BLaER1 treated with 17β-estradiol and CSF1 and Interleukin-3, amounts not matched to agents 10 nM and 100 nM (cell line): ENCODE measurements at regions not wholly inside any gene's neighbourhood (a gene's known extent, or its start where the extent isn't known, plus 50 kb on each side); places are given as distances from the start of the nearest gene placed in this dataset.
"Not testable (repeated sequence)": the region's sequence is repeated elsewhere in the genome, so short reads cannot be mapped to it uniquely, and the experiment has no call there.

Experiments used
- H3K27ac ChIP-seq, 11 experiments: shearing (Covaris generic); formaldehyde crosslinking; 2 replicates each; pipeline ENCODE4 v1.8.1; 2022
- H3K27me3 ChIP-seq, 11 experiments: shearing (Covaris generic); formaldehyde crosslinking; 2 replicates each; pipeline ENCODE4 v1.8.1; 2022
- H3K36me3 ChIP-seq, 11 experiments: shearing (Covaris generic); formaldehyde crosslinking; 2 replicates each; pipeline ENCODE4 v1.8.1; 2022
- H3K4me1 ChIP-seq, 10 experiments: shearing (Covaris generic); formaldehyde crosslinking; 2 replicates each; pipeline ENCODE4 v1.8.1; 2022
- H3K4me2 ChIP-seq, 11 experiments: shearing (Covaris generic); formaldehyde crosslinking; 2 replicates each; pipeline ENCODE4 v1.8.1; 2022
- H3K4me3 ChIP-seq, 10 experiments: shearing (Covaris generic); formaldehyde crosslinking; 2 replicates each; pipeline ENCODE4 v1.8.1; 2022
- H3K9ac ChIP-seq, 11 experiments: shearing (Covaris generic); formaldehyde crosslinking; 2 replicates each; pipeline ENCODE4 v1.8.1; 2022
- H3K9me3 ChIP-seq, 11 experiments: shearing (Covaris generic); formaldehyde crosslinking; replicated peaks in 1 of 11; 2 replicates each; pipeline ENCODE4 v1.8.1; 2022
- H4K20me1 ChIP-seq, 11 experiments: shearing (Covaris generic); formaldehyde crosslinking; 2 replicates each; pipeline ENCODE4 v1.8.1; 2022
- Cebpa-rat ChIP-seq, 11 experiments: shearing (Covaris generic); IDR thresholded peaks; 2 replicates each; pipeline ENCODE4 v1.8.1; 2022

DNA sequence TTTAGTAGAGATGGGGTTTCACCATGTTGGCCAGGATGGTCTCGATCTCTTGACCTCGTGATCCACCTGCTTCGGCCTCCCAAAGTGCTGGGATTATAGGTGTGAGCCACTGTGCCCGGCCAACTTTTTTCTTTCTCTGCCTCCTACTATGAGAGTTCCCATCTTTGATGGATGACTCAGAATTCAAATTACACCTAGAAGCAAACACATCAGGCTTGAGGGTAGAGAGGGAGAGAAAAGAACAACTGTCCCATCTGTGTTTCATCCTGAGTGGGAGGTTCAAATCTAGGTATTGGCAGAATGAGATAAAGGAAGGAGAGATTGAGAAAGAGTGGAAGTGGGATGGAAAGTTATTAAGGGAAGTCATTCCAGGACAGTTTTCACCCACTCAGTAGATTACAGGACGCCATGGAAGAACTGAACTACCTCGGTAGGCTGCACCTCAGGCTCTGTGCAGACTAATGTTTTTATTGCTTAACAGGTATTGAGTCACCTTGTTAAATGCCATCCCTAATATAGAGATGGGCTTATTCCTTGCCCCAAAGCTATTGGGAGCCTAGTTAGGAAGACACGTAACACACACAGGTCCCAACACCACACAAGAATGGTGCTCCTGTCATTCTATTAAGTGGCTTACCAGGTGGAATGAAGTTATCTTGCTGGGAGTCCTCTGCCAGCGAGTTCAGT is 275.7 kb downstream of the SOX4 start:
- H3K9ac ChIP-seq, result peak overlapping the region in 3 of 11 experiments; percentile 31 to 69 (median 65); a peak in 4 of 22 replicates
- no peaks in the 10 kb centered on the region for H4K20me1 ChIP-seq
- H3K4me1 ChIP-seq, result peaks cover 18 to 63% (median 41%) of the 10 kb centered on the region in 10 experiments
- H3K4me2 ChIP-seq, result peak overlapping the region in 10 of 11 experiments; percentile 68 to 88 (median 81); a peak in 21 of 22 replicates
- peaks cover 1 to 58% (median 47%) of the 10 kb centered on the region in 11 experiments for H3K9me3 ChIP-seq
- peaks cover 0 to 3% (median 0%) of the 10 kb centered on the region in 11 experiments; a peak in 1 of 22 replicates for H3K36me3 ChIP-seq
- H3K27me3 ChIP-seq, result no peaks in the 10 kb centered on the region
- TF ChIP-seq Cebpa-rat (IDR thresholded peaks at IDR 0.05), result no peak
- H3K4me3 ChIP-seq, result no peak overlapping the region
- H3K27ac ChIP-seq, result peak overlapping the region in 5 of 11 experiments; percentile 64 to 78 (median 76); a peak in 9 of 22 replicates

DNA sequence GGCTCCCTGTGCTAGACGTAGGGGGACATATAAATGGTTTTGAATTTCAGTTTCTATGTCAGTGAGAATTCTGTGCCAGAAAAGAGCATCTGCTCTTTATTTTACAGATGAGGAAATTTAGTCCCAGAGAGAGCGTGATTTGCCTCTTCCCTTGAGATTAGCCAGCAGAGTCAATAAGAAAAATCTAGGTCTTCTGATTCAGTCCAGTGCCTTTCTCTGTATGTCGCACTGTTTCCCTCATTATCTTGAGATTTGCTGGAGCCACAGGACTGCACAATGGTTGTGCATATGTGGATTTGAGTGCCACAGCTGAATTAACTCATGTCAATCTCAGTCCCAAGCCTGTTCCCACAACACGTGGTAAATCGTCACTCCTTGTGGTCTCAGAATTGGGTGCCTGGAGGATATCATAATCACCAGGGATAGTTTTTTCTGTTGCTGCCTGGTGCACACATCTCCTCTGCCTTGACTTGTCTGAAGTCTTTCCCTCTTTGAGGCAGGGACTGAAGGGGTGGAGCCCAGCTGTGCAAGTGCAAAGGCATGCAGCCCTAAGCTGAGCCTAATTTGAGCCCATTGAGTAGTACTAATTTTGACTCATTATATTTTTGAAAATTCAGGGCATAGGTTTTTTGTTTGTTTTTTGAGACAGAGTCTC is 276.7 kb downstream of the SOX4 start:
- Histone ChIP-seq H3K4me3 (peak overlapping the region in 5 of 10 experiments; percentile 10 to 45 (median 29); a peak in 9 of 20 replicates), H3K27ac (peak overlapping the region in 8 of 11 experiments; percentile 19 to 78 (median 68); a peak in 15 of 22 replicates), H3K9ac (peak overlapping the region in 9 of 11 experiments; percentile 9 to 69 (median 47); a peak in 14 of 22 replicates), H3K27me3 (no peaks in the 10 kb centered on the region), H3K4me2 (peak overlapping the region; percentile 66 to 88 (median 81)), H3K36me3 (peaks cover 0 to 3% (median 0%) of the 10 kb centered on the region in 11 experiments; a peak in 1 of 22 replicates), H4K20me1 (no peaks in the 10 kb centered on the region), H3K4me1 (peaks cover 18 to 63% (median 41%) of the 10 kb centered on the region in 10 experiments), H3K9me3 (peaks cover 11 to 59% (median 49%) of the 10 kb centered on the region in 11 experiments)
- TF ChIP-seq Cebpa-rat (IDR thresholded peaks at IDR 0.05), result peak in 2 of 11 experiments; percentile 17 to 49; a peak in 1 of 22 replicates

- no peaks in the 10 kb centered on the region; a peak in 1 of 22 replicates for H3K36me3 ChIP-seq
- TF ChIP-seq Cebpa-rat (IDR thresholded peaks at IDR 0.05), result no peak
- H3K9me3 ChIP-seq, result peaks cover 12 to 59% (median 49%) of the 10 kb centered on the region in 11 experiments
- H3K4me3 ChIP-seq, result no peak overlapping the region
- H3K9ac ChIP-seq, result peak overlapping the region in 3 of 11 experiments; percentile 61 to 69 (median 65); a peak in 4 of 22 replicates
- no peaks in the 10 kb centered on the region for H4K20me1 ChIP-seq
- H3K4me1 ChIP-seq, result peaks cover 18 to 63% (median 41%) of the 10 kb centered on the region in 10 experiments
- no peaks in the 10 kb centered on the region for H3K27me3 ChIP-seq
- peak overlapping the region in 4 of 11 experiments; percentile 72 to 78 (median 76); a peak in 9 of 22 replicates for H3K27ac ChIP-seq
- H3K4me2 ChIP-seq, result peak overlapping the region in 9 of 11 experiments; percentile 33 to 88 (median 81); a peak in 18 of 22 replicates
Observed at GRCh38 chr6:21871831-21872230, 278.3 kb downstream of the SOX4 start.

DNA sequence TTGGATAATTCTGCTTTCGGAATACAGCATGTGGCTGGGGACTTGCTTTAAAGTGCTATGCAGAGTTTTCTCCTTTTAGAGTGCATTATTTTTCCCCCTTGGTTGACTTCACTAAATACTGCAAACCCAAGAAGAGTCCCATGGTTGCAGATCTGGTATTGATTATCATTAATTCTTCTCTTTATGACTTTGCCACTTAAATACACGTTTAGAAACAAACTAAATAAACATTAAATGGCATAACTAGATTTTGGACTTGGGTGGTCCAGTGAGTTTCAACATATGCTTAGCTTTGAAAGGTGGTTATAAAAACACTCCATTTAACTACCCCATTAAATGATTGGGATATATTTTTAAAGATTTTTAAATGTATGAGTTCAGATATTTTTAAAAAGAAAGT is 279.2 kb downstream of the SOX4 start:
- Histone ChIP-seq H3K9ac (peak overlapping the region in 1 of 11 experiments; percentile 65; a peak in 1 of 22 replicates), H3K4me3 (no peak overlapping the region), H3K36me3 (no peaks in the 10 kb centered on the region; a peak in 1 of 22 replicates), H3K4me1 (peaks cover 18 to 61% (median 41%) of the 10 kb centered on the region in 10 experiments), H3K4me2 (peak overlapping the region in 6 of 11 experiments; percentile 77 to 88 (median 82); a peak in 10 of 22 replicates), H3K27ac (no peak overlapping the region), H3K9me3 (peaks cover 12 to 58% (median 46%) of the 10 kb centered on the region in 11 experiments), H4K20me1 (no peaks in the 10 kb centered on the region), H3K27me3 (no peaks in the 10 kb centered on the region)
- TF ChIP-seq Cebpa-rat (IDR thresholded peaks at IDR 0.05), result no peak

DNA sequence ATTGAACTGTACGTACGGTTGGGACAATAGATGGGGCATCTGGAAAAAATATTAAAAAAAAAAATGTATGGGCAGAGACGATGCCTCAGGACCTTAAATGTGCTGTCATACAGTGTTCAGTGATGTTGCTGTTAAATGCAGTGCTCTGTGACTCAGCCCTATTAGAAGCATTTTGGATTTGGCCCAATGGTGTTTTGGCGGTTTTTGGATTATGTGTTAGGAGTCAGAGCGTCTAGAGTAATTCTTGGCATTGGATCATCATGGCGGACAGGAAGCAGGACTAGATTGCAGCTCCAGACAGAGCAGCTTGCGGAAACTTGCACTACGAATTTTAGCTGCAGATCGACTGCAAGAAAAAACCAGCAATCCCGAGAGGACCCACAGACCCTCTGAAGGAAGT is 280.0 kb downstream of the SOX4 start:
- H3K4me1 ChIP-seq, result peaks cover 18 to 53% (median 39%) of the 10 kb centered on the region in 10 experiments
- peak overlapping the region in 2 of 11 experiments; percentile 26 to 77; a peak in 3 of 22 replicates for H3K4me2 ChIP-seq
- no peak overlapping the region for H3K27ac ChIP-seq
- TF ChIP-seq Cebpa-rat (IDR thresholded peaks at IDR 0.05), result no peak
- no peak overlapping the region for H3K4me3 ChIP-seq
- no peaks in the 10 kb centered on the region for H3K27me3 ChIP-seq
- H4K20me1 ChIP-seq, result no peaks in the 10 kb centered on the region
- H3K36me3 ChIP-seq, result no peaks in the 10 kb centered on the region; a peak in 1 of 22 replicates
- no peak overlapping the region for H3K9ac ChIP-seq
- H3K9me3 ChIP-seq, result peaks cover 20 to 58% (median 47%) of the 10 kb centered on the region in 11 experiments

- Histone ChIP-seq H3K4me1 (peaks cover 18 to 45% (median 32%) of the 10 kb centered on the region in 10 experiments), H3K9me3 (peaks cover 28 to 63% (median 55%) of the 10 kb centered on the region in 11 experiments), H4K20me1 (no peaks in the 10 kb centered on the region), H3K4me2 (no peak overlapping the region), H3K27me3 (no peaks in the 10 kb centered on the region), H3K4me3 (peak overlapping the region in 1 of 10 experiments; percentile 16; a peak in 1 of 20 replicates), H3K9ac (no peak overlapping the region), H3K36me3 (no peaks in the 10 kb centered on the region; a peak in 1 of 22 replicates), H3K27ac (no peak overlapping the region)
- no peak for TF ChIP-seq Cebpa-rat (IDR thresholded peaks at IDR 0.05)
Observed at GRCh38 chr6:21874372-21874771, 280.8 kb downstream of the SOX4 start.

GRCh38 chr6:21877037-21877436 is 283.5 kb downstream of the SOX4 start:
- Histone ChIP-seq H3K4me1 (peaks cover under 1 to 18% (median 5%) of the 10 kb centered on the region in 10 experiments; a peak in 18 of 20 replicates), H3K9me3 (peaks cover 39 to 89% (median 72%) of the 10 kb centered on the region in 11 experiments)
- H3K27me3 ChIP-seq, H3K4me3 ChIP-seq, H3K27ac ChIP-seq, H4K20me1 ChIP-seq, H3K9ac ChIP-seq, H3K4me2 ChIP-seq, H3K36me3 ChIP-seq: not testable (repeated sequence)

DNA sequence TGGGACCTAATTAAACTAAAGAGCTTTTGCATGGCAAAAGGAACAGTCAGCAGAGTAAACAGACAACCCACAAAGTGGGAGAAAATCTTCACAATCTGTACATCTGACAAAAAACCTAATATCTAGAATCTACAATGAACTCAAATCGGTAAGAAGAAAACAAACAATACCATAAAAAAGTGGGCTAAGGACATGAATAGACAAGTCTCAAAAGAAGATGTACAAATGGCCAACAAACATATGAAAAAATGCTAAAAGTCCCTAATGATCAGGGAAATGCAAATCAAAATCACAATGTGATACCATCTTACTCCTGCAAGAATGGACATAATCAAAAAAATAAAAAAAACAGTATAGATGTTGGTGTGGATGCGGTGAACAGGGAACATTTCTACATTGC is 286.7 kb downstream of the SOX4 start:
- not testable (repeated sequence) for H3K4me1 ChIP-seq, H3K9ac ChIP-seq

GRCh38 chr6:21881969-21882465 is 288.5 kb downstream of the SOX4 start:
- H3K27ac ChIP-seq, result no peak overlapping the region
- H3K4me3 ChIP-seq, result no peak overlapping the region
- no peaks in the 10 kb centered on the region for H4K20me1 ChIP-seq
- H3K9ac ChIP-seq, result no peak overlapping the region
- no peaks in the 10 kb centered on the region for H3K36me3 ChIP-seq
- H3K9me3 ChIP-seq, result peaks cover 34 to 93% (median 70%) of the 10 kb centered on the region in 11 experiments
- TF ChIP-seq Cebpa-rat (IDR thresholded peaks at IDR 0.05), result no peak
- H3K4me2 ChIP-seq, result no peak overlapping the region
- H3K27me3 ChIP-seq, result no peaks in the 10 kb centered on the region
- no peaks in the 10 kb centered on the region for H3K4me1 ChIP-seq

More for the DNA sequence above, 286.7 kb downstream of the SOX4 start:
- H4K20me1 ChIP-seq, H3K4me2 ChIP-seq, H3K27ac ChIP-seq, H3K4me3 ChIP-seq, H3K27me3 ChIP-seq, H3K36me3 ChIP-seq: not testable (repeated sequence)
- H3K9me3 ChIP-seq, result peaks cover 37 to 98% (median 80%) of the 10 kb centered on the region in 11 experiments
